HEK293 (cell line): ENCODE measurements at regions not wholly inside any gene's neighbourhood (a gene's known extent, or its start where the extent isn't known, plus 50 kb on each side); places are given as distances from the start of the nearest gene placed in this dataset.

Experiments used
- CTCF ChIA-PET: fragments of 350-600 bp; formaldehyde crosslinking; extraction: SDS; loops from one replicate; lab custom pipeline; 2021; ENCODE audit warnings: antibody characterized with exemption; lab: Yijun Ruan, JAX
- POLR2A ChIA-PET: fragments of 300-600 bp; formaldehyde crosslinking; extraction: SDS; loops from one replicate; lab custom pipeline; 2020; ENCODE audit warnings: antibody characterized with exemption, inconsistent platforms; lab: Yijun Ruan, JAX
- H3K27ac ChIP-seq: fragments of 200-500 bp; sonication (Bioruptor generic); 2 replicates; pipeline ENCODE4 v1.5.1; 2014; ENCODE audit warnings: low read depth, low read length, control low read depth, inconsistent platforms; ENCODE audit errors: extremely low read depth
- H3K36me3 ChIP-seq, 2 experiments: fragments of 200-500 bp in 1 of 2; sonication (Bioruptor generic) in 1 of 2; 1 replicate in 1 of 2; 2 replicates in 1 of 2; pipeline ENCODE4 v1.5.1; 2014 to 2017; ENCODE audit warnings: inconsistent platforms in 2 of 2, low read length in 2 of 2; ENCODE audit not compliant: control insufficient read depth in 2 of 2, insufficient read depth in 1 of 2
- H3K4me1 ChIP-seq: fragments of 200-500 bp; sonication (Bioruptor generic); 2 replicates; pipeline ENCODE4 v1.5.1; 2014; ENCODE audit warnings: mild to moderate bottlenecking, low read length, inconsistent platforms; ENCODE audit not compliant: control insufficient read depth, insufficient read depth
- H3K4me3 ChIP-seq: 2 replicates; pipeline ENCODE4 v1.5.1; 2011; ENCODE audit warnings: low read depth, mild to moderate bottlenecking, control low read depth, low read length, moderate library complexity
- H3K9me3 ChIP-seq: fragments of 200-500 bp; sonication (Bioruptor generic); 2 replicates; pipeline ENCODE4 v1.5.1; 2014; ENCODE audit warnings: low read depth, low read length, inconsistent platforms; ENCODE audit not compliant: control insufficient read depth, insufficient read depth
- ELK4 ChIP-seq: IDR thresholded peaks from 2 replicates; pipeline ENCODE4 v1.6.1; 2011; ENCODE audit warnings: mild to moderate bottlenecking, low read depth, low read length, borderline replicate concordance
- KLF17 ChIP-seq: fragments of 450-650 bp; formaldehyde crosslinking; IDR thresholded peaks from 2 replicates; pipeline ENCODE4 v1.5.1; 2016; ENCODE audit warnings: missing biosample characterization, missing genetic modification characterization
- PATZ1 ChIP-seq: fragments of 450-650 bp; formaldehyde crosslinking; IDR thresholded peaks from 2 replicates; pipeline ENCODE4 v1.5.1; 2016; ENCODE audit warnings: missing biosample characterization, missing genetic modification characterization
- TRIM28 ChIP-seq: IDR thresholded peaks from 2 replicates; pipeline ENCODE4 v1.6.1; 2011; ENCODE audit warnings: low read length, control low read depth, borderline replicate concordance
- ZBTB11 ChIP-seq: fragments of 450-650 bp; formaldehyde crosslinking; conservative IDR thresholded peaks from 2 replicates; pipeline ENCODE4 v1.5.1; 2016; ENCODE audit warnings: low read depth, missing biosample characterization, missing genetic modification characterization
- ZEB2 ChIP-seq: fragments of 450-650 bp; formaldehyde crosslinking; IDR thresholded peaks from 2 replicates; pipeline ENCODE4 v1.5.1; 2016; ENCODE audit warnings: missing biosample characterization, missing genetic modification characterization
- ZNF133 ChIP-seq: fragments of 450-650 bp; formaldehyde crosslinking; IDR thresholded peaks from 2 replicates; pipeline ENCODE4 v1.5.1; 2016; ENCODE audit warnings: missing biosample characterization, missing genetic modification characterization
- ZNF19 ChIP-seq: fragments of 450-650 bp; formaldehyde crosslinking; IDR thresholded peaks from 2 replicates; pipeline ENCODE4; 2016; ENCODE audit warnings: missing biosample characterization, missing genetic modification characterization, low read depth
- ZNF211 ChIP-seq: fragments of 450-650 bp; formaldehyde crosslinking; IDR thresholded peaks from 2 replicates; pipeline ENCODE4 v1.5.1; 2016; ENCODE audit warnings: low read depth, missing biosample characterization, missing genetic modification characterization
- ZNF26 ChIP-seq: fragments of 450-650 bp; formaldehyde crosslinking; IDR thresholded peaks from 2 replicates; pipeline ENCODE4 v1.5.1; 2016; ENCODE audit warnings: missing biosample characterization, missing genetic modification characterization
- ZNF341 ChIP-seq: fragments of 450-650 bp; formaldehyde crosslinking; IDR thresholded peaks from 2 replicates; pipeline ENCODE4; 2016; ENCODE audit warnings: low read depth, missing biosample characterization, missing genetic modification characterization
- ZNF488 ChIP-seq: fragments of 450-650 bp; formaldehyde crosslinking; IDR thresholded peaks from 2 replicates; pipeline ENCODE4 v1.5.1; 2016; ENCODE audit warnings: missing biosample characterization, missing genetic modification characterization
- ZNF555 ChIP-seq: fragments of 450-650 bp; formaldehyde crosslinking; conservative IDR thresholded peaks from 2 replicates; pipeline ENCODE4 v1.5.1; 2017; ENCODE audit warnings: missing biosample characterization, mild to moderate bottlenecking, missing genetic modification characterization, inconsistent platforms
- ZNF561 ChIP-seq: fragments of 450-650 bp; IDR thresholded peaks from 2 replicates; pipeline ENCODE4 v1.5.1; 2018; ENCODE audit warnings: missing biosample characterization, missing genetic modification characterization, borderline replicate concordance
- ZNF626 ChIP-seq: fragments of 450-650 bp; sonication (Bioruptor Pico); formaldehyde crosslinking; IDR thresholded peaks from 2 replicates; pipeline ENCODE4 v1.5.1; 2018; ENCODE audit warnings: missing biosample characterization, missing genetic modification characterization, inconsistent platforms
- ZNF645 ChIP-seq: fragments of 450-650 bp; formaldehyde crosslinking; IDR thresholded peaks from 2 replicates; pipeline ENCODE4; 2016; ENCODE audit warnings: missing biosample characterization, missing genetic modification characterization
- ZSCAN4 ChIP-seq: fragments of 450-650 bp; formaldehyde crosslinking; IDR thresholded peaks from 2 replicates; pipeline ENCODE4 v1.5.1; 2017; ENCODE audit warnings: missing biosample characterization, missing genetic modification characterization

- Histone ChIP-seq H3K4me1 (no peaks in the 10 kb centered on the region; the same call in 1 of the 2 replicates), H3K9me3 (no peaks in the 10 kb centered on the region), H3K36me3 (peaks cover 0 to 62% of the 10 kb centered on the region in 2 experiments; a peak in 2 of 3 replicates), H3K27ac (no peak overlapping the region), H3K4me3 (no peak overlapping the region)
- POLR2A ChIA-PET, result interaction anchor here (0.6 to 4.0 kb wide), 2 partner anchors 11 to 14 kb away, joined by 3 to 23 read pairs; a partner anchor contains a TSS
- CTCF ChIA-PET, result no interaction called here
- TF ChIP-seq ZNF645 (no peak), ZBTB11 (tag by site-specific recombination) (no peak), TRIM28 (no peak), ZNF211 (tag by site-specific recombination) (no peak), ZNF19 (tag by site-specific recombination) (no peak), ZNF341 (tag by site-specific recombination) (no peak), ELK4 (no peak), PATZ1 (no peak), ZNF561 (tag by site-specific recombination) (no peak), KLF17 (no peak)
These were observed 170.8 kb upstream of the ZNF267 start for GRCh38 chr16:31702796-31703195.

- Histone ChIP-seq H3K36me3 (peaks cover 0 to 70% of the 10 kb centered on the region in 2 experiments; a peak in 2 of 3 replicates), H3K4me3 (no peak overlapping the region), H3K9me3 (no peaks in the 10 kb centered on the region), H3K4me1 (no peaks in the 10 kb centered on the region; the same call in 1 of the 2 replicates), H3K27ac (no peak overlapping the region)
- ChIA-PET CTCF (no interaction called here), POLR2A (interaction anchor here (4.0 kb wide), 1 partner anchor 10 kb away, joined by 23 read pairs; a partner anchor contains a TSS)
- TF ChIP-seq ZNF555 (tag by site-specific recombination), result no peak
- TF ChIP-seq ZNF133 (tag by site-specific recombination), result no peak
- TF ChIP-seq ZNF488 (tag by site-specific recombination), result no peak
- no peak for TF ChIP-seq ZNF26 (tag by site-specific recombination)
- no peak for TF ChIP-seq ZSCAN4 (tag by site-specific recombination)
- no peak for TF ChIP-seq ZEB2 (tag by site-specific recombination)
- TF ChIP-seq ZNF626 (tag by site-specific recombination), result no peak
These were observed 170.0 kb upstream of the ZNF267 start for GRCh38 chr16:31703526-31704128.
